Astrocyte (in vitro differentiated cells and primary cell): ENCODE measurements at regions not wholly inside any gene's neighbourhood (a gene's known extent, or its start where the extent isn't known, plus 50 kb on each side); places are given as distances from the start of the nearest gene placed in this dataset.

Source experiments
- EZH2 ChIP-seq: IDR thresholded peaks from 2 replicates; pipeline ENCODE4 v1.6.1; 2012; ENCODE audit warnings: mild to moderate bottlenecking, low read length, inconsistent platforms; ENCODE audit not compliant: insufficient read depth
- TF ChIP-seq, protein P1 (sequence below): IDR thresholded peaks from 2 replicates; pipeline ENCODE4 v1.5.1; 2011; ENCODE audit warnings: low read depth, mild to moderate bottlenecking, inconsistent platforms, low read length, moderate library complexity; ENCODE audit not compliant: insufficient read depth

DNA sequence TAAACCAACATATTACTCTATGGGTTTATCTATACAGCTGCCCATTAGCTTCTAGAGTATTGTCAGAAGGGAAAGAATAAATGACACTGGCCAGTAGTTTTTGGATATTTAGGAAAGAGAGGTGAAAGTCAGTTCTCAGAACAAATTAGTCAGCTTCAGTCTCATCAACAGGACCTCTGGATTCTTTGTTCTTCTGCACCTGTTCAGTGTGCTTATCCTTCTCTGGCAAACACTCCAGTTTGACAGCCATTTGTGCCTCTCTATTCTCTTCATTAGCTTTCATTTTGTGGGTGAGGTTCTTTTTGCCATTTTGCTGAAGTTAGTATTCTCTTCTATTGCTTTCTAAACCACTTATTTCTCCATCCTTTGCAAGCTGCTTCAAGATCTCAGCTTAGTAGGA, 107.0 kb downstream of the PCDH18 start:
- TF ChIP-seq, protein P1, sequence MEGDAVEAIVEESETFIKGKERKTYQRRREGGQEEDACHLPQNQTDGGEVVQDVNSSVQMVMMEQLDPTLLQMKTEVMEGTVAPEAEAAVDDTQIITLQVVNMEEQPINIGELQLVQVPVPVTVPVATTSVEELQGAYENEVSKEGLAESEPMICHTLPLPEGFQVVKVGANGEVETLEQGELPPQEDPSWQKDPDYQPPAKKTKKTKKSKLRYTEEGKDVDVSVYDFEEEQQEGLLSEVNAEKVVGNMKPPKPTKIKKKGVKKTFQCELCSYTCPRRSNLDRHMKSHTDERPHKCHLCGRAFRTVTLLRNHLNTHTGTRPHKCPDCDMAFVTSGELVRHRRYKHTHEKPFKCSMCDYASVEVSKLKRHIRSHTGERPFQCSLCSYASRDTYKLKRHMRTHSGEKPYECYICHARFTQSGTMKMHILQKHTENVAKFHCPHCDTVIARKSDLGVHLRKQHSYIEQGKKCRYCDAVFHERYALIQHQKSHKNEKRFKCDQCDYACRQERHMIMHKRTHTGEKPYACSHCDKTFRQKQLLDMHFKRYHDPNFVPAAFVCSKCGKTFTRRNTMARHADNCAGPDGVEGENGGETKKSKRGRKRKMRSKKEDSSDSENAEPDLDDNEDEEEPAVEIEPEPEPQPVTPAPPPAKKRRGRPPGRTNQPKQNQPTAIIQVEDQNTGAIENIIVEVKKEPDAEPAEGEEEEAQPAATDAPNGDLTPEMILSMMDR, result no peak
- no peak for TF ChIP-seq EZH2
